ENCODE measurements at regions not wholly inside any gene's neighbourhood (a gene's known extent, or its start where the extent isn't known, plus 50 kb on each side); places are given as distances from the start of the nearest gene placed in this dataset.

DNA sequence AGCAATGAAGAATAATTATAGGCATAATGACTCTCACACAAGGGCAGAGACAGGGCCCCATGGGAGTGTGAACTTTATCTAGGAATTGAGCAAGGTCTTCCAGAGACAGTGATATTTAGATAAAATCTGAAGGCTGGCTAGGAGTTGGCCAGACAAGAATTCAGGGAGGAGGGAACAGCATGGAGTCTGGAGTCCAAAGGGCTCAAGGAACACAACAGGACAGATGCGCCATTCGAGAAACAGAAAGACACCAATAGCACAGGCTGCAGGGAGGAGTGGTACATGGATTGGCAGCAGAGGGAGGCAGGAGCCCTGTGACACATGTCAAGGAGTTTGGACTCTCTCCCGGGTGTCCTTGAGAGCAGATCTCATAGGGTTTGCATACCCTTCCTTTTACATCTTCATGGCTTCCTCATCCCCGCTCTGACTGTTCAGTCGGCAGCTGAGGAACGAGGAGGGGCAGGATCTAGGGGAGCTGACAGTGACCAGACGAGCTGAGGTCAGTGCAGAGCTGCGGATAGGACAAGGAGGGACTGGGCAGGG is 64.0 kb upstream of the XPA start:
- TF ChIP-seq, protein P1, sequence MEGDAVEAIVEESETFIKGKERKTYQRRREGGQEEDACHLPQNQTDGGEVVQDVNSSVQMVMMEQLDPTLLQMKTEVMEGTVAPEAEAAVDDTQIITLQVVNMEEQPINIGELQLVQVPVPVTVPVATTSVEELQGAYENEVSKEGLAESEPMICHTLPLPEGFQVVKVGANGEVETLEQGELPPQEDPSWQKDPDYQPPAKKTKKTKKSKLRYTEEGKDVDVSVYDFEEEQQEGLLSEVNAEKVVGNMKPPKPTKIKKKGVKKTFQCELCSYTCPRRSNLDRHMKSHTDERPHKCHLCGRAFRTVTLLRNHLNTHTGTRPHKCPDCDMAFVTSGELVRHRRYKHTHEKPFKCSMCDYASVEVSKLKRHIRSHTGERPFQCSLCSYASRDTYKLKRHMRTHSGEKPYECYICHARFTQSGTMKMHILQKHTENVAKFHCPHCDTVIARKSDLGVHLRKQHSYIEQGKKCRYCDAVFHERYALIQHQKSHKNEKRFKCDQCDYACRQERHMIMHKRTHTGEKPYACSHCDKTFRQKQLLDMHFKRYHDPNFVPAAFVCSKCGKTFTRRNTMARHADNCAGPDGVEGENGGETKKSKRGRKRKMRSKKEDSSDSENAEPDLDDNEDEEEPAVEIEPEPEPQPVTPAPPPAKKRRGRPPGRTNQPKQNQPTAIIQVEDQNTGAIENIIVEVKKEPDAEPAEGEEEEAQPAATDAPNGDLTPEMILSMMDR (IDR thresholded peaks at IDR 0.05; ENCODE audit: insufficient read depth, low read length, poor library complexity, severe bottlenecking), result no peak
- no peak for TF ChIP-seq EZH2phosphoT487 (conservative IDR thresholded peaks at IDR 0.05; ENCODE audit: low read length)
